ENCODE measurements at regions not wholly inside any gene's neighbourhood (a gene's known extent, or its start where the extent isn't known, plus 50 kb on each side); places are given as distances from the start of the nearest gene placed in this dataset.
A peak's percentile ranks its signal among the peaks of the same experiment; 100 is the strongest.

DNA sequence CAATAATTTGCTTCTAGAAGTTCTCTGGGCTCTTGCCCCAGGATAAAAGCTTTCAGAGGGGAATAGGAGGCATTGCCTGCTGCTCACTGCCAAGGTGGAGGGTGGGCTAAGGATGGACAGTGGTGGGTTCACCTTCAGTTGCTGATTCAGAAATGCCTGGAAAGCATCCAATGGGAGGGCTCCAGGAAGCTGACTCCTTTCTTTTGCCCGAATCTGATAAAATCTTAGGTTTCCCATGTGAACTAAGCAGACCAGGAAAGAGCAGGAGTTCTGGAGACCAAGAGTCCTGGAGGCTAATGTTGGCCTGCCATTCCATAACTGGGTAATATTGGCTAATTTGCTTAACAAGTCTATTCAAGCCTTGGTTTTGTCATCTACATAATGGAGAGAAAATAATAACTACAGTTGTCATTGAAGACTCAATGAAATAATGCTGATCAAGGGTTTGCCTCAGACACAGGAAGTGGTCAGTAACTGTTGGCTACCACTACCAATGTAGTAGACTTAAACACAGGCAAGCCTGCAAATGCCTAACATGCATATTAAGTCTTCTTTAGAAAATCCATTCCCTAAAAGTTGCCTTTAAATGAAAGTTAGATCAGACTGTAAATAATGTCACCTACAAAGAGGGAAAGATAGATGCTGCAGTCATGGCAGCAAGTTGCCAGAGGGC, 528.4 kb upstream of the NBEA start:
- TF ChIP-seq, protein P1, sequence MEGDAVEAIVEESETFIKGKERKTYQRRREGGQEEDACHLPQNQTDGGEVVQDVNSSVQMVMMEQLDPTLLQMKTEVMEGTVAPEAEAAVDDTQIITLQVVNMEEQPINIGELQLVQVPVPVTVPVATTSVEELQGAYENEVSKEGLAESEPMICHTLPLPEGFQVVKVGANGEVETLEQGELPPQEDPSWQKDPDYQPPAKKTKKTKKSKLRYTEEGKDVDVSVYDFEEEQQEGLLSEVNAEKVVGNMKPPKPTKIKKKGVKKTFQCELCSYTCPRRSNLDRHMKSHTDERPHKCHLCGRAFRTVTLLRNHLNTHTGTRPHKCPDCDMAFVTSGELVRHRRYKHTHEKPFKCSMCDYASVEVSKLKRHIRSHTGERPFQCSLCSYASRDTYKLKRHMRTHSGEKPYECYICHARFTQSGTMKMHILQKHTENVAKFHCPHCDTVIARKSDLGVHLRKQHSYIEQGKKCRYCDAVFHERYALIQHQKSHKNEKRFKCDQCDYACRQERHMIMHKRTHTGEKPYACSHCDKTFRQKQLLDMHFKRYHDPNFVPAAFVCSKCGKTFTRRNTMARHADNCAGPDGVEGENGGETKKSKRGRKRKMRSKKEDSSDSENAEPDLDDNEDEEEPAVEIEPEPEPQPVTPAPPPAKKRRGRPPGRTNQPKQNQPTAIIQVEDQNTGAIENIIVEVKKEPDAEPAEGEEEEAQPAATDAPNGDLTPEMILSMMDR (IDR thresholded peaks at IDR 0.05; ENCODE audit: insufficient read depth, low read length) = no peak
- no peak for DNase-seq (ENCODE audit: low read depth)
- no peak overlapping the region for H3K4me3 ChIP-seq (ENCODE audit: low read depth, low read length)

DNA sequence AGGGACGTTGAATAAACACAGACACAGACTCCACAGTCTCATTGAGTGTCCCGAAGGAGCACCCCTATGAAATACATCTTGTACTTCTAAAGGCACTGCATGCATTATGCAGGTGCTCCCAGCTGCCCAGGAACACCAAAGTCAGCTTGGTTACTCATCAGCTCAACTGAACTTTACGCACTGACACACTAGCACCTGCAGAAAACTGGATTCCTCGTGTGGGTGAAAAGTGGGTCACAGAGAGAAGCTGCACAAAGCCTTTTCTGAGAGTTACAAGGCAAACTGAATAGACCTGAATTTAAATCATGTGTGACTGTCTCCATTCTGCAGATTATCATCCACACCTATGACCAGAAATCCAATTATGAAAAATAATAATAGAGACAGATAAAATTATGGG, 527.5 kb upstream of the NBEA start:
- H3K4me3 ChIP-seq (ENCODE audit: low read depth, low read length) = no peak overlapping the region
- TF ChIP-seq, protein P1 (IDR thresholded peaks at IDR 0.05; ENCODE audit: insufficient read depth, low read length) = no peak
- no peak for DNase-seq (ENCODE audit: low read depth)

DNA sequence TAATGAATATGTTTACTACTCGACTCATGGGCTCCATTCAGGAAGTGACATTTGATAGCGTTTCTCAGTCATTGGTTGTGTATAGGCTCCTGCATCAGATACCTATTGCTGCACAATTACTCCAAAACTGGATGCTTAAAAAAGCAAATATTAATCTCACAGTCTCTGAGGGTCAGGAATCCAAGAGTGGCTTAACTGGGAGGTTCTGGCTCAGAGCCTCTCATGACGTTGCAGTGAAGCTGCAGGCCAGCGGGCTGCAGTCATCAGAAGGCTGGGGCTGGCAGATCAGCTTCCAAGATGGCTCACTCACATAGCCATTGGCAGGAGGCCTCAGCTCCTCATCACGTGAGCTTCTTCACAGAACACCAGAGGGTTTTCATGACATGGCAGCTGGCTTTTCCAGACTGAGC, 525.1 kb upstream of the NBEA start:
- no peak overlapping the region for H3K4me3 ChIP-seq (ENCODE audit: low read depth, low read length)
- TF ChIP-seq, protein P1 (IDR thresholded peaks at IDR 0.05; ENCODE audit: insufficient read depth, low read length) = no peak
- DNase-seq (ENCODE audit: low read depth) = peak; percentile 96

DNA sequence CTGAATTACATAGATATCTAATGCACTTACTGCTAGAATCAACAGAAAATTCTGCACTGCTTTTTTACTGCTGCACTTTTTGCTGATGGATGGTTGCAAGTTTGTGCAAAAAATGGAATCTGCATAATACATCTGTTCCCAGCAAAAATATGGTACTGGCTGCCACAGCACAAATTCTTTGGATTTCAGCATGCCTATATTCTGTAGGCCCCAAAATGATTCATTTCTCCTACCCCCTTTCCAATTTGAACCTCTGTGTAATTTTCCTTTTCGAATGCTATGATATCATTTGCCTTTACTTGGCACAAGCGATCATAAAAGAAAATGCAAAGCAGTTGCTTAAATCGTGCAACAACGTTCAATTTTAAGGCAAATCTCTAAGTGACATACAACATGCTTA, 524.2 kb upstream of the NBEA start:
- DNase-seq (ENCODE audit: low read depth) = no peak
- TF ChIP-seq, protein P1 (IDR thresholded peaks at IDR 0.05; ENCODE audit: insufficient read depth, low read length) = no peak
- H3K4me3 ChIP-seq (ENCODE audit: low read depth, low read length) = no peak overlapping the region

DNA sequence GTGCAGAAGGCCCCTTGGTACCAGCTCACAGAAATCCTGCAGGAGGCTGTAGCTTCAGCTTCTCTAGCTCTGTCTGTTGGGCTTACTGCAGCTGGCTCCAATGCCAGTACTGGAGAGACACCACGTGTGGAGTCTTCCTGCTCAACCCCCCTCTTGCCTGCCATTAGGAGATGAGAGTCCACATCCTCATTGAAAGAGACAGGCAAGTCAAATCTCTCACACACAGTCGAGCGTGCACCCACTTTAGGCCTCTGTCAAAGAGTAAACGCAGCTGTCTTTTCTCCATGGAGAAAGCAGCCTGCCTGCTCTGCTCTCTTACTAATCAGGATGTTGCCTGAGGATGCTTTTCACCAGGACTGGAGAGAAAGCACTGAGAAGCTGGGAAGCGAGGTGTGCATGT, 523.0 kb upstream of the NBEA start:
- DNase-seq (ENCODE audit: low read depth) = no peak
- TF ChIP-seq, protein P1 (IDR thresholded peaks at IDR 0.05; ENCODE audit: insufficient read depth, low read length) = no peak
- no peak overlapping the region for H3K4me3 ChIP-seq (ENCODE audit: low read depth, low read length)

DNA sequence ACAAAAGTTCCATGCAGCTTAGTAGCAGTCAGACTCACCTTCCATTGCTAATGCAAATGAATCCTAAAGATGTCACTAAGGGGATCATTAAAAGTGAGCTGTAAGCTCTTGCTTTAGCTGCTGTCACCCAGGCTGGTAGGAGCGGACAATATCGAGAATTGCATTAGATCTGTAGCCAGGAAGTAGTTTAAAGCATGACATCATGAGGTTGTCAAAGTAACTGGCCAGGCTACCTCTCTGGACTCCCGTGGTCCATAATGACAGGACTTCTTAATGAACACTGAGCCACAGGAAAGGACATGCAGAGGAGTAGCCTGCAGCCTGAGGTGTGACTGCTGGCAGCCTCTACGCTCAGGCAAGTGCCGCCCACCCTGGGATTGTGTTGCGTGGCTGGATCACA, 522.3 kb upstream of the NBEA start:
- DNase-seq (ENCODE audit: low read depth) = no peak
- TF ChIP-seq, protein P1 (IDR thresholded peaks at IDR 0.05; ENCODE audit: insufficient read depth, low read length) = no peak
- no peak overlapping the region for H3K4me3 ChIP-seq (ENCODE audit: low read depth, low read length)
